Activated naive CD8-positive, alpha-beta T cell treated with anti-CD3 and anti-CD28 coated beads, Interleukin-2, amount 10 ng/mL, durations not matched to agents 7 days and 5 days (primary cell): ENCODE measurements at regions not wholly inside any gene's neighbourhood (a gene's known extent, or its start where the extent isn't known, plus 50 kb on each side); places are given as distances from the start of the nearest gene placed in this dataset.
"Not testable (repeated sequence)": the region's sequence is repeated elsewhere in the genome, so short reads cannot be mapped to it uniquely, and the experiment has no call there.

ENCODE experiments used
- ATAC-seq: fragments of 150-1000 bp; cut with Tn5 transposase; one replicate; pipeline ENCODE4 v1.10.0; 2021; ENCODE audit warnings: low read depth, moderate library complexity
- POLR2A ChIA-PET: fragments of 350-600 bp; sonication (Branson Sonifier 250); formaldehyde crosslinking; loops from one replicate; lab custom pipeline; 2021; ENCODE audit warnings: antibody characterized with exemption; lab: Charles Lee
- DNase-seq: peaks from one replicate; pipeline ENCODE4 v3.0.0; 2021
- H3K27ac Mint-ChIP-seq: one replicate; pipeline ENCODE4 v1.8.0; 2022; ENCODE audit warnings: mild to moderate bottlenecking, mixed read lengths
- H3K27me3 Mint-ChIP-seq: one replicate; pipeline ENCODE4 v1.8.0; 2022; ENCODE audit warnings: mild to moderate bottlenecking, moderate library complexity, mixed read lengths
- H3K36me3 Mint-ChIP-seq: one replicate; pipeline ENCODE4 v1.8.0; 2021; ENCODE audit warnings: mild to moderate bottlenecking, mixed read lengths
- H3K4me1 Mint-ChIP-seq: one replicate; pipeline ENCODE4 v1.8.0; 2021; ENCODE audit warnings: mixed read lengths
- H3K4me3 Mint-ChIP-seq: one replicate; pipeline ENCODE4 v1.8.0; 2022; ENCODE audit warnings: mild to moderate bottlenecking, moderate library complexity, mixed read lengths
- H3K9me3 Mint-ChIP-seq: one replicate; pipeline ENCODE4 v1.8.0; 2021; ENCODE audit warnings: mixed read lengths

DNA sequence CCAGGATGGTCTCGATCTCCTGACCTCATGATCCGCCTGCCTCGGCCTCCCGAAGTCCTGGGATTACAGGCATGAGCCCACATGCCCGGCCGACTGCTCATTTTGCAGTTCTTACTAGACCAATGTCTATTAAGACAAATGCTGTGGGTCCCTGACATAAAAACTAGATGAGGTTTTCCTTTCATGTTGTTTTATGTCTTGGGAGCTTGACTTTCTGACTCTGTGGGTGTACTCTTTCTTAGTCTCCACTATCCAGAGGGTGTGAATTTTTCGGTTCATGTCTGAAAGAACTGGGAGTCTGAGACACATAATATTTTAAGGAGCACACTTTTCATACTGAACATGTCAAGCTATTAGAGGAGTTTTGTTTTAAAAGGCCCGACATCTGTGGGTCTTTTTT, 744.9 kb upstream of the B3GALT2 start:
- Mint-ChIP-seq H3K9me3 (peaks cover 1% of the 10 kb centered on the region), H3K4me3 (no peak overlapping the region), H3K36me3 (no peaks in the 10 kb centered on the region), H3K27me3 (no peaks in the 10 kb centered on the region), H3K4me1 (no peaks in the 10 kb centered on the region), H3K27ac (no peak overlapping the region)
- POLR2A ChIA-PET: no interaction called here
- ATAC-seq (no peak), DNase-seq (no peak)

- no peak overlapping the region for H3K4me3 Mint-ChIP-seq
- no peaks in the 10 kb centered on the region for H3K36me3 Mint-ChIP-seq
- H3K4me1 Mint-ChIP-seq: no peaks in the 10 kb centered on the region
- DNase-seq (no peak), ATAC-seq (no peak)
- POLR2A ChIA-PET: no interaction called here
- H3K27ac Mint-ChIP-seq: no peak overlapping the region
- no peaks in the 10 kb centered on the region for H3K27me3 Mint-ChIP-seq
- peaks cover 1% of the 10 kb centered on the region for H3K9me3 Mint-ChIP-seq
Observed at GRCh38 chr1:193929374-193930033, 743.1 kb upstream of the B3GALT2 start.

DNA sequence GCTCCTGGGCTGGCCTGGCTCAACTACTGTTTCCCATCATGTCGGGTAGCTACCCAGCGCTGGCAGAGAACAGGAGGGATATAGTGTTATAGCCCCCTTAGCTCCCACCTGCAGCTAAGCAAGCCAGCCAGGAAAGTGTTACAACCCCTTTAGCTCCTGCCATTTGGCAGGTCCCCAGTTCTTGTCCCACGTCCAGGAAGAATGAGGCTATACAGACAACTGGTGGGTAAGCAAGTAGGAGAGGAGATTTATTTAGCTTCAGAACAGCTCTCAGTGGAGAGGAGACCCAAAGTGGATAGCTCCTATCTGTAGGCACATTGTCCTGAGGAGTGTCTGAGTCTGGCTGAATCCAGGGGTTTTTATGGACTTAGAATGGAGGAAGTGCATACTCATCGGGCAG, 741.1 kb upstream of the B3GALT2 start:
- ATAC-seq: no peak
- POLR2A ChIA-PET: no interaction called here
- H3K9me3 Mint-ChIP-seq: peaks cover 1% of the 10 kb centered on the region
- no peaks in the 10 kb centered on the region for H3K4me1 Mint-ChIP-seq
- no peaks in the 10 kb centered on the region for H3K36me3 Mint-ChIP-seq
- H3K27ac Mint-ChIP-seq: no peak overlapping the region
- no peaks in the 10 kb centered on the region for H3K27me3 Mint-ChIP-seq
- DNase-seq: no peak
- no peak overlapping the region for H3K4me3 Mint-ChIP-seq

GRCh38 chr1:193926956-193927355, 740.5 kb upstream of the B3GALT2 start:
- no peaks in the 10 kb centered on the region for H3K36me3 Mint-ChIP-seq
- no peak for ATAC-seq
- H3K27ac Mint-ChIP-seq: no peak overlapping the region
- H3K9me3 Mint-ChIP-seq: peaks cover 1% of the 10 kb centered on the region
- H3K27me3 Mint-ChIP-seq: no peaks in the 10 kb centered on the region
- no peaks in the 10 kb centered on the region for H3K4me1 Mint-ChIP-seq
- H3K4me3 Mint-ChIP-seq: no peak overlapping the region
- no peak for DNase-seq
- POLR2A ChIA-PET: no interaction called here

DNA sequence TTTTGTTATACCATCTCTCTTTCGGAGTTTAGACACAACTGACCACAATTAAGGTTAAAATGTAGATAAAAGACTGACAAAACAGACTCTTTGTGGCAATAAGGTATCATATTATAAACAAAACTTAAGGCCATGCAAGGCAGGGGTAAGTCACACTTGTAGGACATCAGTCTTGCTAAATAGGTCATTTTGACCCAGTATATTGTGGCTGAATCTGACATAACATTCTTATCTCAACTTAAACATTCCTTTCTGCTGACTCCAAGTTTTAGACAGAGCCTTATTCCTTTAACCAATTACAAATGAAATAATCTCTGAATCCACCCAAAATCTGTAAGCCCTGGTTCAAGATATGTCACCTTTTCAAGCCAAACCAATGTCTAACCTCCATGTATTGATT, 733.4 kb upstream of the B3GALT2 start:
- DNase-seq (no peak), ATAC-seq (no peak)
- no peaks in the 10 kb centered on the region for H3K27me3 Mint-ChIP-seq
- H3K4me1 Mint-ChIP-seq: no peaks in the 10 kb centered on the region
- H3K9me3 Mint-ChIP-seq: peaks cover 5% of the 10 kb centered on the region
- POLR2A ChIA-PET: no interaction called here
- no peaks in the 10 kb centered on the region for H3K36me3 Mint-ChIP-seq
- H3K4me3 Mint-ChIP-seq: no peak overlapping the region
- no peak overlapping the region for H3K27ac Mint-ChIP-seq

GRCh38 chr1:193916452-193916851, 730.0 kb upstream of the B3GALT2 start:
- Mint-ChIP-seq H3K27ac (no peak overlapping the region), H3K4me3 (no peak overlapping the region), H3K9me3 (peaks cover 8% of the 10 kb centered on the region), H3K36me3 (no peaks in the 10 kb centered on the region), H3K4me1 (no peaks in the 10 kb centered on the region), H3K27me3 (no peaks in the 10 kb centered on the region)
- DNase-seq (no peak), ATAC-seq (no peak)
- POLR2A ChIA-PET: no interaction called here

- H3K27me3 Mint-ChIP-seq: no peaks in the 10 kb centered on the region
- no peak overlapping the region for H3K27ac Mint-ChIP-seq
- H3K36me3 Mint-ChIP-seq: no peaks in the 10 kb centered on the region
- peaks cover 7% of the 10 kb centered on the region for H3K9me3 Mint-ChIP-seq
- DNase-seq (no peak), ATAC-seq (no peak)
- no peak overlapping the region for H3K4me3 Mint-ChIP-seq
- H3K4me1 Mint-ChIP-seq: no peaks in the 10 kb centered on the region
- POLR2A ChIA-PET: no interaction called here
Observed at GRCh38 chr1:193914871-193915270, 728.5 kb upstream of the B3GALT2 start.

- no peak for DNase-seq
- POLR2A ChIA-PET: no interaction called here
- Mint-ChIP-seq H3K4me3 (no peak overlapping the region), H3K27me3 (no peaks in the 10 kb centered on the region), H3K9me3 (peaks cover 1% of the 10 kb centered on the region), H3K36me3 (no peaks in the 10 kb centered on the region), H3K27ac (no peak overlapping the region), H3K4me1 (no peaks in the 10 kb centered on the region)
- ATAC-seq: no peak
Observed at GRCh38 chr1:193909406-193910082, 723.1 kb upstream of the B3GALT2 start.

GRCh38 chr1:193905288-193906085, 719.1 kb upstream of the B3GALT2 start:
- DNase-seq (no peak), ATAC-seq (no peak)
- Mint-ChIP-seq H3K4me3 (no peak overlapping the region), H3K36me3 (no peaks in the 10 kb centered on the region), H3K9me3 (peaks cover 4% of the 10 kb centered on the region), H3K27me3 (no peaks in the 10 kb centered on the region), H3K27ac (no peak overlapping the region), H3K4me1 (no peaks in the 10 kb centered on the region)
- POLR2A ChIA-PET: no interaction called here

DNA sequence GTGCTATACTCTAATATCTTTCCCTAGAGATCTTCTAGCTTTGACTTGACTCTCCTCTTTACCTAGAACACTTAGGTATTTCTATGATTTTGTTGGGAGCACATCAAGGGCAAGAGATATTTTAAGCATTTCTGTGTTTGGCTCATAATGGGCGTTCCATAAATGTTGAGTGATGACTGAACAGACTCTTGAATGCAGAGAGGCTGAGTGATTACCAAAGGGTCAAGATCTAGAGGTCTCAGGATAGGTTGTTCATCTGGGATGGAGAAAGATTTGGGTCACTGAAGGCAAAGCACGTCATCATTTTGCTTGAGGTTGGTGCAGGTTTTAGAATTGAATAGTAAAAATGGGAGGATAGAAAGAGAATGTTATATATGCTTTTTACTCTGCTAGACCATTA, 705.4 kb upstream of the B3GALT2 start:
- no peak overlapping the region for H3K27ac Mint-ChIP-seq
- POLR2A ChIA-PET: no interaction called here

GRCh38 chr1:193890935-193891334, 704.5 kb upstream of the B3GALT2 start:
- H3K4me3 Mint-ChIP-seq: no peak overlapping the region
- no peaks in the 10 kb centered on the region for H3K4me1 Mint-ChIP-seq
- POLR2A ChIA-PET: no interaction called here
- H3K36me3 Mint-ChIP-seq: no peaks in the 10 kb centered on the region
- H3K27ac Mint-ChIP-seq: no peak overlapping the region
- H3K9me3 Mint-ChIP-seq: peaks cover 6% of the 10 kb centered on the region
- no peaks in the 10 kb centered on the region for H3K27me3 Mint-ChIP-seq
- DNase-seq (no peak), ATAC-seq (no peak)

More for the DNA sequence above, 705.4 kb upstream of the B3GALT2 start:
- no peak for ATAC-seq
- Mint-ChIP-seq H3K4me1 (no peaks in the 10 kb centered on the region), H3K4me3 (no peak overlapping the region), H3K36me3 (no peaks in the 10 kb centered on the region), H3K27me3 (no peaks in the 10 kb centered on the region), H3K9me3 (peaks cover 6% of the 10 kb centered on the region)
- no peak for DNase-seq

- Mint-ChIP-seq H3K9me3 (peaks cover 7% of the 10 kb centered on the region), H3K4me3 (no peak overlapping the region), H3K4me1 (no peaks in the 10 kb centered on the region), H3K36me3 (no peaks in the 10 kb centered on the region), H3K27me3 (no peaks in the 10 kb centered on the region), H3K27ac (no peak overlapping the region)
- DNase-seq (no peak), ATAC-seq (no peak)
- POLR2A ChIA-PET: no interaction called here
Observed at GRCh38 chr1:193884848-193885558, 698.6 kb upstream of the B3GALT2 start.

DNA sequence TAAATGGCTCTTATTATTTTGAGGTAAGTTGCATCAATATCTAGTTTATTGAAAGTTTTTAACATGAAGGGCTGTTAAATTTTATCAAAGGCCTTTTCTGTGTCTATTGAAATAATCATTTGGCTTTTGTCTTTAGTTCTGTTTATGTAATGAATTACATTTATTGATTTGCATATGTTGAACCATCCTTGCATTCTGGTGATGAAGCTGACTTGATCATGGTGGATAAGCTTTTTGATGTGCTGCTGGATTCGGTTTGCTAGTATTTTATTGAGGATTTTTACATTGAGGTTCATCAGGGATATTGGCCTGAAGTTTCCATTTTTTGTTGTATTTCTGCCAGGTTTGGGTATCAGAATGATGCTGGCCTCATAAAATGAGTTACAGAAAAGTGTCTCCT, 691.5 kb upstream of the B3GALT2 start:
- H3K27ac Mint-ChIP-seq, POLR2A ChIA-PET, H3K4me3 Mint-ChIP-seq, DNase-seq, H3K4me1 Mint-ChIP-seq, ATAC-seq, H3K36me3 Mint-ChIP-seq, H3K27me3 Mint-ChIP-seq: not testable (repeated sequence)
- peaks cover 15% of the 10 kb centered on the region for H3K9me3 Mint-ChIP-seq
